SH-SY5Y (cell line): ENCODE measurements at regions not wholly inside any gene's neighbourhood (a gene's known extent, or its start where the extent isn't known, plus 50 kb on each side); places are given as distances from the start of the nearest gene placed in this dataset.

Source experiments
- GATA2 ChIP-seq: IDR thresholded peaks from 2 replicates; pipeline ENCODE4 v1.6.1; 2011; ENCODE audit warnings: mild to moderate bottlenecking, low read depth, low read length
- GATA3 ChIP-seq: IDR thresholded peaks from 2 replicates; pipeline ENCODE4 v1.6.1; 2011; ENCODE audit warnings: low read depth, mild to moderate bottlenecking, low read length, moderate library complexity

DNA sequence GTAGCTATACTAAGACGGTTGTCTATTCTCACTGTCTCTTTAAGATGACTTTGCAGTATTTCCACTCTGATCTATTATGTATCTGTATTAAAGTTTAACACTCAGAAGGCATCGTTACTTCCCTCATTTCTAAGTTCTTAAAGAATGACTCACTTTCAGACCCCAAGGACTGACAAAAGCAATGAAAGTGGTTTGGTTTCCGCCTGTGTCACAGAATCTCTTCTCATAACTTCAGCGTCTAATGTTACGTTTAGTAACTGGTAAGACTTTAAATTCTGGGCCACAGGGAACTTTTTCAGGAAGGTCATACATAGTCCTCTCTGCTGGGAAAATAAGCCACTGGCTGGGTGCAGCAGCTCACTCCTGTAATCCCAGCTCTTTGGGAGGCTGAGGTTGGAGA lies 892.0 kb upstream of the AUTS2 start:
- TF ChIP-seq GATA3, result no peak
- TF ChIP-seq GATA2, result no peak
